Mucosa of descending colon (tissue), 3 donors: ENCODE measurements at regions not wholly inside any gene's neighbourhood (a gene's known extent, or its start where the extent isn't known, plus 50 kb on each side); places are given as distances from the start of the nearest gene placed in this dataset.
"Not testable (repeated sequence)": the region's sequence is repeated elsewhere in the genome, so short reads cannot be mapped to it uniquely, and the experiment has no call there.

Experiments used
- ATAC-seq: fragments of 200-7000 bp; cut with Tn5 transposase; one replicate; pipeline ENCODE4 v1.9.1; 2020; ENCODE audit warnings: mild to moderate bottlenecking, moderate library complexity
- DNase-seq, 3 donors: peaks; one replicate each; pipeline ENCODE4 v3.0.0-alpha.2; 2020
- H3K36me3 ChIP-seq: fragments of 200-600 bp; one replicate; pipeline ENCODE4 v1.8.0; 2021; ENCODE audit warnings: low read depth, mild to moderate bottlenecking
- H3K4me1 ChIP-seq: fragments of 200-600 bp; one replicate; pipeline ENCODE4 v1.8.0; 2021; ENCODE audit warnings: low read depth, mild to moderate bottlenecking
- H3K4me3 ChIP-seq: fragments of 200-600 bp; one replicate; pipeline ENCODE4 v1.8.0; 2021; ENCODE audit warnings: mild to moderate bottlenecking
- H3K9me3 ChIP-seq: fragments of 200-600 bp; one replicate; pipeline ENCODE4 v1.8.0; 2021; ENCODE audit warnings: mild to moderate bottlenecking
- intact Hi-C, 2 donors: fragments of 100-400 bp; cut with DNase I in 1 of 2; cut with micrococcal nuclease in 1 of 2; formaldehyde crosslinking; loops; one replicate each; pipeline versions ENCODE4 v1.11.0 to v1.11.1; 2022; cut with DNase I, micrococcal nuclease
- TF ChIP-seq, protein P1 (sequence below): fragments of 200-600 bp; IDR thresholded peaks from one replicate; pipeline ENCODE4 v1.8.0; 2022; ENCODE audit warnings: antibody characterized with exemption, mild to moderate bottlenecking
- donor health status: DM: no; HTN: no; CAD: no; lungs with moderate emphysema.
- donor health status: DM: no; HTN: no; CAD: no.
- donor health status: DM: no; HTN: yes; CAD: no.

DNA sequence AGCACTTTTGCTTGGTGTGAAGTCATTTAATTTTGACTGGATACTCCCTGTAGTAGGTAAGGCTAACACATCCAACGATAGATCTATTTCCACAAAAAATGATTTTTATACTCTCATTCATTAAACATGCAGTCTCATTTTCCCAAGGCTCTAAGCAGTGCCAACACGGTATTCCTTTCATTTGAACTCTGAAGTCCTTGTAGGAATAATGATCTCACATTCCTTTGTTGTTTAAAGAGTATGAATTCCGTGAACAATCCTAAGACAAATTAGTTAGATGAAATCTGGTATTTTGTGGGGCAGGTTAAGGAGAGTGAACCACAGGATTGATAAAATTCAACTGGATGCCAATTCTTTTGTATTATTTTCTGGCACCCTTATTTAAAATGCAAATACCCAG is 66.6 kb downstream of the LACC1 start:
- Histone ChIP-seq H3K4me1 (no peaks in the 10 kb centered on the region), H3K4me3 (no peak overlapping the region), H3K9me3 (no peaks in the 10 kb centered on the region), H3K36me3 (no peaks in the 10 kb centered on the region)
- intact Hi-C loops = no loop called here
- TF ChIP-seq, protein P1, sequence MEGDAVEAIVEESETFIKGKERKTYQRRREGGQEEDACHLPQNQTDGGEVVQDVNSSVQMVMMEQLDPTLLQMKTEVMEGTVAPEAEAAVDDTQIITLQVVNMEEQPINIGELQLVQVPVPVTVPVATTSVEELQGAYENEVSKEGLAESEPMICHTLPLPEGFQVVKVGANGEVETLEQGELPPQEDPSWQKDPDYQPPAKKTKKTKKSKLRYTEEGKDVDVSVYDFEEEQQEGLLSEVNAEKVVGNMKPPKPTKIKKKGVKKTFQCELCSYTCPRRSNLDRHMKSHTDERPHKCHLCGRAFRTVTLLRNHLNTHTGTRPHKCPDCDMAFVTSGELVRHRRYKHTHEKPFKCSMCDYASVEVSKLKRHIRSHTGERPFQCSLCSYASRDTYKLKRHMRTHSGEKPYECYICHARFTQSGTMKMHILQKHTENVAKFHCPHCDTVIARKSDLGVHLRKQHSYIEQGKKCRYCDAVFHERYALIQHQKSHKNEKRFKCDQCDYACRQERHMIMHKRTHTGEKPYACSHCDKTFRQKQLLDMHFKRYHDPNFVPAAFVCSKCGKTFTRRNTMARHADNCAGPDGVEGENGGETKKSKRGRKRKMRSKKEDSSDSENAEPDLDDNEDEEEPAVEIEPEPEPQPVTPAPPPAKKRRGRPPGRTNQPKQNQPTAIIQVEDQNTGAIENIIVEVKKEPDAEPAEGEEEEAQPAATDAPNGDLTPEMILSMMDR = no peak
- ATAC-seq = no peak
- DNase-seq = no peak

DNA sequence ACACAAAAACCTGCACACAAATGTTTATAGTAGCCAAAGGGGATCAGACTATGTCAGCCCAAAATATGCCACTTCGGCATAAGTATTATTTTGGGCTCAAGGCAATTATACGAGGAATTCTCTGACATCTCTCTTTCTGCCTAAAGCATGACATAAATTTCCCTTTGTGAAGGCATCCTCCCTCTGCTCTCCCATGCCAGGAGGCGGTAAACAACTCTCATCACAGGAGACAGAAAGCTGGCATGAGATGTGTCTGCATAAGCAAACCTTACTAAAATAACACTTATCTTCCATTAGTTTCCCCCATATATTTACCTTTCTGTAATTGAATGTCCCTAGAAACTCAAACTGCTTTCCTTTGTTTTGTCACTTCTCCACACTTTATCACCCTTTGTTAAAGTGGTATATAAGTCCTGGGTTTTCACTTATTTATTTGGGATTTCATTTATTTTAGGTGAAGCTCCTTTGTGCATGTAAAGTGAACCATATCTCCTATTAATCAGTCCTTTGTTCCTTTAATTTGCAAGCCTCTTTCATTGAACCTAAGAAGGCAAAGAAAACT is 68.3 kb downstream of the LACC1 start:
- no peak for ATAC-seq

DNA sequence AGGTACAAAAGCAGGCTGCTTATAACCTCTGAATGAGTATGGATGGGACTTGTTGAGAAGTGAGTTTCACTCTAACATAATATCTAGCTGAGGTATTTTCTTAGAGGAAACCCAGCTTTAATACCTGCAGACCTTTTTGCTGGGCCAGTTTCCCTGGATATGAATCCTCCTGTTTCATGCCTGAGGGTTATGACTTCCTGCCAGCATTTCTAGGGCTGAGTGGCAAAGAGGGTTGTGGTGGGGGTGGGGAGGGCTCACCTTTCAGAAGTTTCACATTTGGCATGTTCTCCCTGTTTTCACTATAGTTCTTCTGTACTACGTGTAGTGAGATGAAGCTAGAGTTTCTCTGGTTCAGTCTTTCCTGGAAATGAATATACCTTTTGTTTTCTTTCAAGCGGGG is 73.7 kb downstream of the LACC1 start:
- Histone ChIP-seq H3K4me1 (no peaks in the 10 kb centered on the region), H3K36me3 (no peaks in the 10 kb centered on the region), H3K4me3 (no peak overlapping the region), H3K9me3 (no peaks in the 10 kb centered on the region)
- intact Hi-C loops = no loop called here
- no peak for ATAC-seq
- DNase-seq = no peak
- TF ChIP-seq, protein P1 = no peak

More for the DNA sequence above, 68.3 kb downstream of the LACC1 start:
- Histone ChIP-seq H3K36me3 (no peaks in the 10 kb centered on the region), H3K4me1 (no peaks in the 10 kb centered on the region), H3K4me3 (no peak overlapping the region), H3K9me3 (no peaks in the 10 kb centered on the region)
- TF ChIP-seq, protein P1 = no peak
- no peak for DNase-seq
- intact Hi-C loops = no loop called here

DNA sequence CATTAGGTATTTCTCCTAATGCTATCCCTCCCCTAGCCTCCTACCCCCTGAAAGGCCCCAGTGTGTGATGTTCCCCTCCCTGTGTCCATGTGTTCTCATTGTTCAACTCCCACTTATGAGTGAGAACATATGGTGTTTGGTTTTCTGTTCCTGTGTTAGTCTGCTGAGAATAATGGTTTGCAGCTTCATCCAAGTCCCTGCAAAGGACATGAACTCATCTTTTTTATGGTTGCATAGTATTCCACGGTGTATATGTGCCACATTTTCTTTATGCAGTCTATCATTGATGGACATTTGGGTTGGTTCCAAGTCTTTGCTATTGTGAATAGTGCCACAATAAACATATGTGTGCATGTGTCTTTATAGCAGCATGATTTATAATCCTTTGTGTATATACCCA is 77.3 kb downstream of the LACC1 start:
- intact Hi-C loops, H3K4me1 ChIP-seq, H3K4me3 ChIP-seq, DNase-seq, H3K36me3 ChIP-seq, H3K9me3 ChIP-seq, ATAC-seq: not testable (repeated sequence)

DNA sequence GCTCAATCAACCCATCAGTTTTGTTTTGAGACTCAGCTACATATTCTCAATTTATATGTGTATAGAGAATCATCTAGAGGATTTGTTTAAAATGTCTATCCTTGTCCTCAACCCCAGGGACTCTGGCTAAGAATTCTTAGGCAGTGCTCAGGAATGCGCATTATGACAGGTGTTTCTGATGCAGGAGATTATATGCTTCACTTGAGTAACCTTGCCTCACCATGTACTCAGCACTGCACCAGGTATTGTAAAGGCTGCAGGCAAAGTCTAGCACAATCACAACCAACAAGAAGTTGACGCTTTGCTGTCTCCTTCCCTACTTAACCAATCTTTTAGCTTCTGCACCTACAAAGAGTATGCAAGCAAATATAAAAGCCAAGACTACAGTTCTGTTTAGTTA is 79.6 kb downstream of the LACC1 start:
- no peak overlapping the region for H3K4me3 ChIP-seq
- ATAC-seq = no peak
- DNase-seq = no peak

DNA sequence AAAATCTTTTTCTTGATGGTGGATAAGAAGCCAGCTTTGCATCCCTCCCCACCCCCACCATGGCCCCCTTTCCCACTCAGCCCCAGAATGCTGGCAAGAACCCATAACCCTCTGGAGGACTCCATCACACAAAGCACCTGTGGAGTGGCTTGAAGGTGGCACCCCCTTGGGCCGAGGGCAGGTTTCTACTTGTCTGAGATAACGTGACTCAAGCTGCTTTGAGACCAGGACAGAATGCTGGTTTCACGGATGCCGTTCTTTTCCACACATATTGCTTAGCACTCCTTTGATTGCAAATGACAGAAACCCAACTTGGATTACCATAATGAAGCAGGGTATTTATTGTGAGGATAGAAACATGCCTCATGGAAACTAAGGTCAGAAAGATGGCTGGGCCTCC is 82.2 kb downstream of the LACC1 start:
- H3K9me3 ChIP-seq = no peaks in the 10 kb centered on the region

More for the DNA sequence above, 79.6 kb downstream of the LACC1 start:
- H3K9me3 ChIP-seq = no peaks in the 10 kb centered on the region
- TF ChIP-seq, protein P1 = no peak
- H3K36me3 ChIP-seq = no peaks in the 10 kb centered on the region
- H3K4me1 ChIP-seq = no peaks in the 10 kb centered on the region
- intact Hi-C loops = no loop called here

More for the DNA sequence above, 82.2 kb downstream of the LACC1 start:
- intact Hi-C loops = no loop called here
- H3K4me1 ChIP-seq = no peaks in the 10 kb centered on the region
- H3K36me3 ChIP-seq = no peaks in the 10 kb centered on the region
- H3K4me3 ChIP-seq = no peak overlapping the region
- no peak for ATAC-seq
- no peak for DNase-seq
- TF ChIP-seq, protein P1 = no peak
